Keratinocyte (primary cell): ENCODE measurements at regions not wholly inside any gene's neighbourhood (a gene's known extent, or its start where the extent isn't known, plus 50 kb on each side); places are given as distances from the start of the nearest gene placed in this dataset.

Source experiments
- DNase-seq: peaks from one replicate; pipeline ENCODE4 v3.0.0-alpha.2; 2011; ENCODE audit warnings: low read depth, missing footprints, low spot score
- FAIRE-seq: peaks from 2 replicates; lab custom pipeline; 2011; peaks lifted over from hg19 to GRCh38; lab: Jason Lieb, UNC
- H2AFZ ChIP-seq: 2 replicates; pipeline ENCODE4 v1.6.0; 2012; ENCODE audit warnings: low read length, control low read depth, inconsistent platforms; ENCODE audit not compliant: control insufficient read depth
- H3K27ac ChIP-seq: 2 replicates; pipeline ENCODE4 v1.5.1; 2011; ENCODE audit warnings: low read length; ENCODE audit not compliant: control insufficient read depth, insufficient read depth
- H3K27me3 ChIP-seq: 3 replicates; pipeline ENCODE4 v1.6.0; 2011; ENCODE audit warnings: low read length; ENCODE audit not compliant: control insufficient read depth, insufficient read depth; ENCODE audit errors: extremely low read depth
- H3K36me3 ChIP-seq, 2 experiments: 2 replicates in 1 of 2; 3 replicates in 1 of 2; pipeline ENCODE4 v1.5.1; 2011; ENCODE audit warnings: low read length in 2 of 2, mild to moderate bottlenecking in 1 of 2; ENCODE audit not compliant: control insufficient read depth in 2 of 2, insufficient read depth in 2 of 2; ENCODE audit errors: extremely low read depth in 1 of 2
- H3K4me1 ChIP-seq: 3 replicates; pipeline ENCODE4 v1.5.1; 2011; ENCODE audit warnings: low read length; ENCODE audit not compliant: control insufficient read depth, insufficient read depth; ENCODE audit errors: extremely low read depth
- H3K4me2 ChIP-seq: 3 replicates; pipeline ENCODE4 v1.6.0; 2011; ENCODE audit warnings: low read depth, low read length; ENCODE audit not compliant: control insufficient read depth, insufficient read depth; ENCODE audit errors: extremely low read depth
- H3K4me3 ChIP-seq, 3 experiments: fragments of 200-600 bp in 1 of 3; sonication (generic) in 1 of 3; 2 replicates in 2 of 3; 3 replicates in 1 of 3; pipeline ENCODE4 v1.5.1; 2011 to 2016; ENCODE audit warnings: low read length in 3 of 3, mild to moderate bottlenecking in 3 of 3, control low read depth in 2 of 3, inconsistent platforms in 1 of 3, low read depth in 1 of 3, mixed read lengths in 1 of 3, mixed run types in 1 of 3, moderate library complexity in 1 of 3; ENCODE audit not compliant: control insufficient read depth in 2 of 3, insufficient read depth in 2 of 3; ENCODE audit errors: extremely low read depth in 1 of 3
- H3K79me2 ChIP-seq: 2 replicates; pipeline ENCODE4 v1.6.0; 2012; ENCODE audit warnings: low read length; ENCODE audit not compliant: control insufficient read depth, insufficient read depth
- H3K9ac ChIP-seq: 3 replicates; pipeline ENCODE4 v1.6.0; 2011; ENCODE audit warnings: low read length; ENCODE audit not compliant: control insufficient read depth, insufficient read depth; ENCODE audit errors: extremely low read depth
- H3K9me1 ChIP-seq: 3 replicates; pipeline ENCODE4 v1.6.0; 2011; ENCODE audit warnings: low read length; ENCODE audit not compliant: control insufficient read depth, insufficient read depth; ENCODE audit errors: extremely low read depth
- H3K9me3 ChIP-seq: 2 replicates; pipeline ENCODE4 v1.5.1; 2012; ENCODE audit warnings: low read depth, low read length; ENCODE audit not compliant: control insufficient read depth
- H4K20me1 ChIP-seq: 3 replicates; pipeline ENCODE4 v1.6.0; 2011; ENCODE audit warnings: low read length; ENCODE audit not compliant: control insufficient read depth, insufficient read depth; ENCODE audit errors: extremely low read depth
- CTCF ChIP-seq, 3 experiments: IDR thresholded peaks in 1 of 3; conservative IDR thresholded peaks in 1 of 3; optimal IDR thresholded peaks in 1 of 3; 2 replicates in 2 of 3; 3 replicates in 1 of 3; pipeline versions ENCODE3 to v1.5.1; 2011; ENCODE audit warnings: low read length in 3 of 3, mild to moderate bottlenecking in 3 of 3, moderate library complexity in 2 of 3, control low read depth in 1 of 3, inconsistent platforms in 1 of 3; ENCODE audit not compliant: insufficient read depth in 2 of 3; ENCODE audit errors: extremely low read depth in 1 of 3
- EZH2 ChIP-seq: IDR thresholded peaks from one replicate; pipeline ENCODE4 v1.6.1; 2012; ENCODE audit warnings: inconsistent platforms, mild to moderate bottlenecking, low read length, moderate library complexity
- dilution Hi-C: fragments of 300-500 bp; cut with MboI; formaldehyde crosslinking; loops from one replicate; pipeline ENCODE4 v1.7.0; 2020; ENCODE audit warnings: low sequenced_read_pairs; ENCODE audit not compliant: extremely low pct_ligation_motif_present

DNA sequence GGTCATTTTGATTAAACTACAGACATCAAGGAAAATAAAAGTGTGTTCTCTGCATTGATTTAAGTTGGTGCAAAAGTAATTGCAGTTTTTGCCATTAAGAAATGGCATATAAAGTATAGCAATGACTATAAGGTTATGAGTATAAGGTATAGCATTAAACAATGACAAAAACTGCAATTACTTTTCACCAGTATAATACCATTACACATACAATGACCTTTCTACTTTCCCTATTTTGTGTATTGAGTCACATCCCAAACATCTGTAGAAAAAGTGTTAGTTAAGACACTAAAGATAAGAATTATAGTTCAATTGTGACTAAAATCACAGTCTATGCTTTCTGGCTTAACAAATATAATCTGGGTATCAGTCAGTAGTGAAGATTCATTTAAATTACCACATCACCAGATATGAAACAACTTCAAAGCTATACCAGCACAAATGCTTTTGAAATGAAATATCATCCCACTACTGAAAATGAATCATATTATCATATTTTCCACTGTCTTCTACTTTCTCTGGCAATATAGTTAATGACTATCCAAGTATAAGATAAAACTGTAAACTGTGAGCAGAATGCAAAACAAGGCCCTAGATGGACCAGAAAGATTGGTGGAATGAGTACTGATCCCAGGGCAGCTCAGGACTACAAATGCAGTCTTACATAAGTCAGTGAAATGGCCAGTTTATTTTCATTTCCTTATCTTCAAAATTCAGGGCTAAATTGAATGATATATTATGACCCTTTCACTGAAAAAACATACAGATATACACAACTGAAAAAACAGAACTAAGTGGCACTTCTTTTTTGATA is 241.1 kb downstream of the ANTXR2 start:
- no peaks in the 10 kb centered on the region for H3K4me1 ChIP-seq
- no peak for DNase-seq
- H3K27me3 ChIP-seq = peaks cover 4% of the 10 kb centered on the region
- H3K4me2 ChIP-seq = no peak overlapping the region
- H3K27ac ChIP-seq = no peak overlapping the region
- FAIRE-seq = no peak
- dilution Hi-C loops = no loop called here
- no peak overlapping the region for H2AFZ ChIP-seq
- no peaks in the 10 kb centered on the region for H4K20me1 ChIP-seq
- no peaks in the 10 kb centered on the region for H3K79me2 ChIP-seq
- no peaks in the 10 kb centered on the region for H3K9me3 ChIP-seq
- no peaks in the 10 kb centered on the region for H3K36me3 ChIP-seq
- H3K9me1 ChIP-seq = no peaks in the 10 kb centered on the region
- H3K4me3 ChIP-seq = no peak overlapping the region
- TF ChIP-seq CTCF (optimal IDR thresholded peaks at IDR 0.05 in 1 of 3, IDR thresholded peaks at IDR 0.05 in 1 of 3, conservative IDR thresholded peaks at IDR 0.05 in 1 of 3; ENCODE audit: extremely low read depth in 1 of 3, insufficient read depth in 2 of 3, low read length in 3 of 3) = no peak
- no peak for TF ChIP-seq EZH2
- H3K9ac ChIP-seq = no peak overlapping the region

- Histone ChIP-seq H3K79me2 (no peaks in the 10 kb centered on the region), H3K36me3 (no peaks in the 10 kb centered on the region), H3K4me3 (no peak overlapping the region), H3K27ac (no peak overlapping the region), H3K9me3 (no peaks in the 10 kb centered on the region), H3K9me1 (no peaks in the 10 kb centered on the region), H4K20me1 (no peaks in the 10 kb centered on the region), H2AFZ (no peak overlapping the region), H3K4me1 (no peaks in the 10 kb centered on the region), H3K9ac (no peak overlapping the region), H3K27me3 (peaks cover 4% of the 10 kb centered on the region), H3K4me2 (no peak overlapping the region)
- DNase-seq (no peak), FAIRE-seq (no peak)
- TF ChIP-seq EZH2 = no peak
- no peak for TF ChIP-seq CTCF (optimal IDR thresholded peaks at IDR 0.05 in 1 of 3, IDR thresholded peaks at IDR 0.05 in 1 of 3, conservative IDR thresholded peaks at IDR 0.05 in 1 of 3; ENCODE audit: extremely low read depth in 1 of 3, insufficient read depth in 2 of 3, low read length in 3 of 3)
- dilution Hi-C loops = no loop called here
These were observed 241.9 kb downstream of the ANTXR2 start for GRCh38 chr4:79831119-79831528.
